Skeletal muscle tissue (tissue), 3 donors: ENCODE measurements at regions not wholly inside any gene's neighbourhood (a gene's known extent, or its start where the extent isn't known, plus 50 kb on each side); places are given as distances from the start of the nearest gene placed in this dataset.
"Not testable (repeated sequence)": the region's sequence is repeated elsewhere in the genome, so short reads cannot be mapped to it uniquely, and the experiment has no call there.

Experiments used
- H3K27ac ChIP-seq: one replicate; pipeline ENCODE4 v1.7.0; 2013; ENCODE audit warnings: mild to moderate bottlenecking, low read depth, low read length, inconsistent platforms
- H3K27me3 ChIP-seq, 3 donors: one replicate each; pipeline ENCODE4 v1.7.0; 2013; ENCODE audit warnings: low read length in 3 of 3; ENCODE audit not compliant: control insufficient read depth in 3 of 3, insufficient read depth in 3 of 3
- H3K36me3 ChIP-seq, 3 donors: one replicate each; pipeline ENCODE4 v1.7.0; 2013; ENCODE audit warnings: low read length in 3 of 3; ENCODE audit not compliant: control insufficient read depth in 3 of 3, insufficient read depth in 3 of 3
- H3K4me1 ChIP-seq, 3 donors: one replicate each; pipeline ENCODE4 v1.7.0; 2013; ENCODE audit warnings: low read length in 3 of 3, mild to moderate bottlenecking in 3 of 3; ENCODE audit not compliant: control insufficient read depth in 3 of 3, insufficient read depth in 3 of 3
- H3K4me3 ChIP-seq, 3 donors: one replicate each; pipeline ENCODE4 v1.7.0; 2013; ENCODE audit warnings: low read length in 3 of 3
- H3K9ac ChIP-seq, 3 donors: one replicate each; pipeline ENCODE4 v1.7.0; 2013; ENCODE audit warnings: low read length in 3 of 3, mild to moderate bottlenecking in 3 of 3, moderate library complexity in 2 of 3, low read depth in 1 of 3
- H3K9me3 ChIP-seq, 3 donors: one replicate each; pipeline ENCODE4 v1.7.0; 2013; ENCODE audit warnings: low read length in 3 of 3; ENCODE audit not compliant: control insufficient read depth in 3 of 3
- donor health status: Osteomylitis.

GRCh38 chr1:45258059-45258650, 51.8 kb upstream of the ZSWIM5 start:
- H3K4me1 ChIP-seq = no peaks in the 10 kb centered on the region
- H3K9ac ChIP-seq = no peak overlapping the region
- no peaks in the 10 kb centered on the region for H3K36me3 ChIP-seq
- peaks cover 6 to 10% (median 7%) of the 10 kb centered on the region in 3 donors for H3K9me3 ChIP-seq
- H3K27me3 ChIP-seq = no peaks in the 10 kb centered on the region
- no peak overlapping the region for H3K4me3 ChIP-seq
- no peak overlapping the region for H3K27ac ChIP-seq

- H3K9me3 ChIP-seq = peaks cover 6 to 10% (median 7%) of the 10 kb centered on the region in 3 donors
- H3K27ac ChIP-seq = no peak overlapping the region
- H3K27me3 ChIP-seq = no peaks in the 10 kb centered on the region
- no peak overlapping the region for H3K9ac ChIP-seq
- H3K4me3 ChIP-seq = no peak overlapping the region
- no peaks in the 10 kb centered on the region for H3K4me1 ChIP-seq
- no peaks in the 10 kb centered on the region for H3K36me3 ChIP-seq
These were observed 52.6 kb upstream of the ZSWIM5 start for GRCh38 chr1:45259053-45259452.

- Histone ChIP-seq H3K9me3 (peaks cover 6 to 10% (median 7%) of the 10 kb centered on the region in 3 donors), H3K4me3 (no peak overlapping the region), H3K9ac (no peak overlapping the region), H3K36me3 (no peaks in the 10 kb centered on the region), H3K27me3 (no peaks in the 10 kb centered on the region), H3K4me1 (no peaks in the 10 kb centered on the region), H3K27ac (no peak overlapping the region)
These were observed 53.8 kb upstream of the ZSWIM5 start for GRCh38 chr1:45260244-45260643.

- Histone ChIP-seq H3K9ac (no peak overlapping the region), H3K27me3 (no peaks in the 10 kb centered on the region), H3K9me3 (peaks cover 4% of the 10 kb centered on the region in 3 donors), H3K4me1 (peaks cover 10 to 11% (median 11%) of the 10 kb centered on the region in 3 donors), H3K27ac (no peak overlapping the region), H3K4me3 (no peak overlapping the region), H3K36me3 (no peaks in the 10 kb centered on the region)
These were observed 56.7 kb upstream of the ZSWIM5 start for GRCh38 chr1:45263132-45263531.

- Histone ChIP-seq H3K27ac (no peak overlapping the region), H3K36me3 (no peaks in the 10 kb centered on the region), H3K9ac (no peak overlapping the region), H3K4me3 (no peak overlapping the region), H3K9me3 (no peaks in the 10 kb centered on the region), H3K27me3 (no peaks in the 10 kb centered on the region), H3K4me1 (peaks cover 10 to 11% (median 11%) of the 10 kb centered on the region in 3 donors)
These were observed 58.8 kb upstream of the ZSWIM5 start for GRCh38 chr1:45265244-45265643.

- H3K27ac ChIP-seq = peak overlapping the region; percentile 54
- H3K27me3 ChIP-seq = no peaks in the 10 kb centered on the region
- H3K4me3 ChIP-seq = peak overlapping the region in 2 of 3 donors; percentile 13 to 24
- H3K36me3 ChIP-seq = no peaks in the 10 kb centered on the region
- H3K4me1 ChIP-seq = peaks cover 10 to 11% (median 11%) of the 10 kb centered on the region in 3 donors
- no peaks in the 10 kb centered on the region for H3K9me3 ChIP-seq
- peak overlapping the region in 1 of 3 donors; percentile 52 for H3K9ac ChIP-seq
These were observed 59.9 kb upstream of the ZSWIM5 start for GRCh38 chr1:45266151-45266801.

GRCh38 chr1:45268310-45268709, 58.4 kb upstream of the HPDL start:
- peaks cover 10 to 11% (median 11%) of the 10 kb centered on the region in 3 donors for H3K4me1 ChIP-seq
- not testable (repeated sequence) for H3K9ac ChIP-seq, H3K27me3 ChIP-seq, H3K27ac ChIP-seq, H3K4me3 ChIP-seq, H3K9me3 ChIP-seq, H3K36me3 ChIP-seq

- H3K4me3 ChIP-seq, H3K9ac ChIP-seq: not testable (repeated sequence)
These were observed 54.4 kb upstream of the HPDL start for GRCh38 chr1:45272267-45272666.

GRCh38 chr1:45272913-45273371, 53.8 kb upstream of the HPDL start:
- Histone ChIP-seq H3K4me1 (no peaks in the 10 kb centered on the region), H3K27me3 (no peaks in the 10 kb centered on the region), H3K36me3 (no peaks in the 10 kb centered on the region), H3K9me3 (no peaks in the 10 kb centered on the region), H3K9ac (no peak overlapping the region), H3K4me3 (no peak overlapping the region), H3K27ac (no peak overlapping the region)

More at GRCh38 chr1:45272267-45272666, 54.4 kb upstream of the HPDL start:
- H3K4me1 ChIP-seq, H3K27me3 ChIP-seq, H3K27ac ChIP-seq, H3K9me3 ChIP-seq, H3K36me3 ChIP-seq: not testable (repeated sequence)

- Histone ChIP-seq H3K4me1 (no peaks in the 10 kb centered on the region), H3K9ac (no peak overlapping the region), H3K36me3 (no peaks in the 10 kb centered on the region), H3K9me3 (no peaks in the 10 kb centered on the region), H3K4me3 (no peak overlapping the region), H3K27ac (no peak overlapping the region), H3K27me3 (no peaks in the 10 kb centered on the region)
These were observed 51.6 kb upstream of the HPDL start for GRCh38 chr1:45275054-45275453.
